ENCODE measurements at regions not wholly inside any gene's neighbourhood (a gene's known extent, or its start where the extent isn't known, plus 50 kb on each side); places are given as distances from the start of the nearest gene placed in this dataset.

GRCh38 chr4:107512549-107512948, 207.5 kb downstream of the PAPSS1 start:
- TF ChIP-seq POLR2AphosphoS5 (IDR thresholded peaks at IDR 0.05) (no peak), EP300 (IDR thresholded peaks at IDR 0.05) (no peak)
